ENCODE measurements at regions not wholly inside any gene's neighbourhood (a gene's known extent, or its start where the extent isn't known, plus 50 kb on each side); places are given as distances from the start of the nearest gene placed in this dataset.

DNA sequence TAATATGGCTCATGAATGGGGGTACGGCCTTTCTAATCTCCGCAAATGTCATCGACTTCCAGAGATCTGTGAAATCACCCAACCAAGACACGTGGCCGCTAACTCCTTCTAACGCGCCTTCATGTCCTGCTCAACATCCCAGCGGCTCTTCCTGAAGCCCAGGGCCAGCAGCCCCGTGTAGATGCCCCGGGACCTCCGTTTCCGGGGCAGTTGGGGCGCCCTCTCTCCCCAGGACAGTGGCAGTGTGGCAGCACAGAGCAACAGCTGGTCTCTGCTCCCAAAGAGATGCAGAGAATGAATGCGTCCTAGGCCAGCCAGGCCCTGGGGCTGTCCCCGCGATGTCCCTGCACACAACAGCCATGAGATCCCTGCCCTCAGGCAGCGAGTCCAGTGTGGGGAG lies 153.5 kb downstream of the RBFOX3 start:
- in situ Hi-C loops (cut with HindIII; ENCODE audit: low pct_unique_long_range_greater_than_20kb, low sequenced_read_pairs) = no loop called here
- H3K9me3 ChIP-seq (ENCODE audit: control insufficient read depth, insufficient read depth, low read depth, low read length) = no peaks in the 10 kb centered on the region
- POLR2A ChIA-PET = no interaction called here
- DNase-seq (ENCODE audit: low read depth, low spot score) = no peak
- H3K4me1 ChIP-seq (ENCODE audit: control insufficient read depth, insufficient read depth, low read length) = no peaks in the 10 kb centered on the region
- no peaks in the 10 kb centered on the region for H3K36me3 ChIP-seq (ENCODE audit: control insufficient read depth, insufficient read depth, low read length)
- no peak overlapping the region for H3K27ac ChIP-seq (ENCODE audit: low read length)
- H3K27me3 ChIP-seq (ENCODE audit: control insufficient read depth, insufficient read depth, low read length) = peaks cover 11% of the 10 kb centered on the region
- no peak for ATAC-seq
- CTCF ChIA-PET = no interaction called here
- H3K4me3 ChIP-seq (ENCODE audit: low read depth in 2 of 2, low read length in 2 of 2) = no peak overlapping the region
- no TSS peak for BruUV-seq (replicated peaks)
- TF ChIP-seq, protein P1, sequence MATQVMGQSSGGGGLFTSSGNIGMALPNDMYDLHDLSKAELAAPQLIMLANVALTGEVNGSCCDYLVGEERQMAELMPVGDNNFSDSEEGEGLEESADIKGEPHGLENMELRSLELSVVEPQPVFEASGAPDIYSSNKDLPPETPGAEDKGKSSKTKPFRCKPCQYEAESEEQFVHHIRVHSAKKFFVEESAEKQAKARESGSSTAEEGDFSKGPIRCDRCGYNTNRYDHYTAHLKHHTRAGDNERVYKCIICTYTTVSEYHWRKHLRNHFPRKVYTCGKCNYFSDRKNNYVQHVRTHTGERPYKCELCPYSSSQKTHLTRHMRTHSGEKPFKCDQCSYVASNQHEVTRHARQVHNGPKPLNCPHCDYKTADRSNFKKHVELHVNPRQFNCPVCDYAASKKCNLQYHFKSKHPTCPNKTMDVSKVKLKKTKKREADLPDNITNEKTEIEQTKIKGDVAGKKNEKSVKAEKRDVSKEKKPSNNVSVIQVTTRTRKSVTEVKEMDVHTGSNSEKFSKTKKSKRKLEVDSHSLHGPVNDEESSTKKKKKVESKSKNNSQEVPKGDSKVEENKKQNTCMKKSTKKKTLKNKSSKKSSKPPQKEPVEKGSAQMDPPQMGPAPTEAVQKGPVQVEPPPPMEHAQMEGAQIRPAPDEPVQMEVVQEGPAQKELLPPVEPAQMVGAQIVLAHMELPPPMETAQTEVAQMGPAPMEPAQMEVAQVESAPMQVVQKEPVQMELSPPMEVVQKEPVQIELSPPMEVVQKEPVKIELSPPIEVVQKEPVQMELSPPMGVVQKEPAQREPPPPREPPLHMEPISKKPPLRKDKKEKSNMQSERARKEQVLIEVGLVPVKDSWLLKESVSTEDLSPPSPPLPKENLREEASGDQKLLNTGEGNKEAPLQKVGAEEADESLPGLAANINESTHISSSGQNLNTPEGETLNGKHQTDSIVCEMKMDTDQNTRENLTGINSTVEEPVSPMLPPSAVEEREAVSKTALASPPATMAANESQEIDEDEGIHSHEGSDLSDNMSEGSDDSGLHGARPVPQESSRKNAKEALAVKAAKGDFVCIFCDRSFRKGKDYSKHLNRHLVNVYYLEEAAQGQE (IDR thresholded peaks at IDR 0.05; ENCODE audit: insufficient read depth in 1 of 2, low read depth in 2 of 2, low read length in 1 of 2) = no peak
- TF ChIP-seq, protein P2, sequence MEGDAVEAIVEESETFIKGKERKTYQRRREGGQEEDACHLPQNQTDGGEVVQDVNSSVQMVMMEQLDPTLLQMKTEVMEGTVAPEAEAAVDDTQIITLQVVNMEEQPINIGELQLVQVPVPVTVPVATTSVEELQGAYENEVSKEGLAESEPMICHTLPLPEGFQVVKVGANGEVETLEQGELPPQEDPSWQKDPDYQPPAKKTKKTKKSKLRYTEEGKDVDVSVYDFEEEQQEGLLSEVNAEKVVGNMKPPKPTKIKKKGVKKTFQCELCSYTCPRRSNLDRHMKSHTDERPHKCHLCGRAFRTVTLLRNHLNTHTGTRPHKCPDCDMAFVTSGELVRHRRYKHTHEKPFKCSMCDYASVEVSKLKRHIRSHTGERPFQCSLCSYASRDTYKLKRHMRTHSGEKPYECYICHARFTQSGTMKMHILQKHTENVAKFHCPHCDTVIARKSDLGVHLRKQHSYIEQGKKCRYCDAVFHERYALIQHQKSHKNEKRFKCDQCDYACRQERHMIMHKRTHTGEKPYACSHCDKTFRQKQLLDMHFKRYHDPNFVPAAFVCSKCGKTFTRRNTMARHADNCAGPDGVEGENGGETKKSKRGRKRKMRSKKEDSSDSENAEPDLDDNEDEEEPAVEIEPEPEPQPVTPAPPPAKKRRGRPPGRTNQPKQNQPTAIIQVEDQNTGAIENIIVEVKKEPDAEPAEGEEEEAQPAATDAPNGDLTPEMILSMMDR (IDR thresholded peaks at IDR 0.05) = no peak
- TF ChIP-seq TCF7L2 (IDR thresholded peaks at IDR 0.05; ENCODE audit: low read depth, low read length) (no peak), SIN3A (IDR thresholded peaks at IDR 0.05; ENCODE audit: borderline replicate concordance, insufficient read depth, low read depth, low read length) (no peak), POLR2AphosphoS5 (IDR thresholded peaks at IDR 0.05; ENCODE audit: low read depth, low read length) (no peak)
- intact Hi-C loops (cut with micrococcal nuclease; ENCODE audit: unreplicated experiment) = no loop called here

- H3K4me1 ChIP-seq (ENCODE audit: control insufficient read depth, insufficient read depth, low read length) = no peaks in the 10 kb centered on the region
- no TSS peak for BruUV-seq (replicated peaks)
- CTCF ChIA-PET = no interaction called here
- H3K4me3 ChIP-seq (ENCODE audit: low read depth in 2 of 2, low read length in 2 of 2) = no peak overlapping the region
- no peaks in the 10 kb centered on the region for H3K9me3 ChIP-seq (ENCODE audit: control insufficient read depth, insufficient read depth, low read depth, low read length)
- TF ChIP-seq SIN3A (IDR thresholded peaks at IDR 0.05; ENCODE audit: borderline replicate concordance, insufficient read depth, low read depth, low read length) = no peak
- TF ChIP-seq, protein P2 (IDR thresholded peaks at IDR 0.05) = no peak
- TF ChIP-seq TCF7L2 (IDR thresholded peaks at IDR 0.05; ENCODE audit: low read depth, low read length) = no peak
- TF ChIP-seq, protein P1 (IDR thresholded peaks at IDR 0.05; ENCODE audit: insufficient read depth in 1 of 2, low read depth in 2 of 2, low read length in 1 of 2) = no peak
- no peak for TF ChIP-seq POLR2AphosphoS5 (IDR thresholded peaks at IDR 0.05; ENCODE audit: low read depth, low read length)
- no peak for DNase-seq (ENCODE audit: low read depth, low spot score)
- no peak for ATAC-seq
- no peaks in the 10 kb centered on the region for H3K36me3 ChIP-seq (ENCODE audit: control insufficient read depth, insufficient read depth, low read length)
- intact Hi-C loops (cut with micrococcal nuclease; ENCODE audit: unreplicated experiment) = no loop called here
- H3K27me3 ChIP-seq (ENCODE audit: control insufficient read depth, insufficient read depth, low read length) = peaks cover 2% of the 10 kb centered on the region; the same call in 1 of the 2 replicates
- in situ Hi-C loops (cut with HindIII; ENCODE audit: low pct_unique_long_range_greater_than_20kb, low sequenced_read_pairs) = no loop called here
- H3K27ac ChIP-seq (ENCODE audit: low read length) = no peak overlapping the region
- POLR2A ChIA-PET = no interaction called here
These were observed 155.2 kb downstream of the RBFOX3 start for GRCh38 chr17:79455636-79456035.
